DND-41 (cell line): ENCODE measurements at regions not wholly inside any gene's neighbourhood (a gene's known extent, or its start where the extent isn't known, plus 50 kb on each side); places are given as distances from the start of the nearest gene placed in this dataset.

Experiments
- ATAC-seq: fragments of 200-7000 bp; cut with Tn5 transposase; 3 replicates; pipeline ENCODE4 v1.9.1; 2021; ENCODE audit warnings: low read depth; ENCODE audit not compliant: insufficient read depth
- DNase-seq: peaks from one replicate; pipeline ENCODE4 v3.0.0-alpha.2; 2020
- H2AFZ ChIP-seq: 2 replicates; pipeline ENCODE4 v1.6.0; 2012; ENCODE audit warnings: low read depth, low read length
- H3K27ac ChIP-seq: 2 replicates; pipeline ENCODE4 v1.5.1; 2012; ENCODE audit warnings: low read length, inconsistent platforms
- H3K27me3 ChIP-seq: fragments of 200-600 bp; sonication (generic); 2 replicates; pipeline ENCODE4 v1.6.0; 2012; ENCODE audit warnings: low read length, mild to moderate bottlenecking, inconsistent platforms; ENCODE audit not compliant: insufficient read depth, poor library complexity
- H3K36me3 ChIP-seq: 2 replicates; pipeline ENCODE4 v1.5.1; 2012; ENCODE audit warnings: low read length, inconsistent platforms; ENCODE audit not compliant: insufficient read depth
- H3K4me1 ChIP-seq: 2 replicates; pipeline ENCODE4 v1.5.1; 2012; ENCODE audit warnings: mild to moderate bottlenecking, low read length; ENCODE audit not compliant: insufficient read depth
- H3K4me2 ChIP-seq: 2 replicates; pipeline ENCODE4 v1.6.0; 2012; ENCODE audit warnings: mild to moderate bottlenecking, moderate library complexity, low read length, inconsistent platforms; ENCODE audit not compliant: insufficient read depth
- H3K4me3 ChIP-seq, 2 experiments: fragments of 200-600 bp in 1 of 2; shearing (Covaris generic) in 1 of 2; 2 replicates each; pipeline ENCODE4 v1.5.1; 2012 to 2016; ENCODE audit warnings: inconsistent platforms in 2 of 2, low read length in 2 of 2, mild to moderate bottlenecking in 2 of 2, low read depth in 1 of 2, moderate library complexity in 1 of 2
- H3K79me2 ChIP-seq: 2 replicates; pipeline ENCODE4 v1.6.0; 2012; ENCODE audit warnings: low read length, inconsistent platforms; ENCODE audit not compliant: insufficient read depth
- H3K9ac ChIP-seq: 2 replicates; pipeline ENCODE4 v1.6.0; 2012; ENCODE audit warnings: low read depth, mild to moderate bottlenecking, inconsistent platforms, low read length, moderate library complexity
- H3K9me3 ChIP-seq: 2 replicates; pipeline ENCODE4 v1.5.1; 2012; ENCODE audit warnings: low read length, moderate library complexity, mild to moderate bottlenecking, inconsistent platforms; ENCODE audit not compliant: insufficient read depth, severe bottlenecking
- H4K20me1 ChIP-seq: 2 replicates; pipeline ENCODE4 v1.6.0; 2012; ENCODE audit warnings: low read length; ENCODE audit not compliant: insufficient read depth
- EZH2 ChIP-seq: IDR thresholded peaks from 3 replicates; pipeline ENCODE4 v1.6.1; 2012; ENCODE audit warnings: borderline replicate concordance, low read depth, mild to moderate bottlenecking, moderate library complexity, low read length, inconsistent platforms; ENCODE audit not compliant: severe bottlenecking
- TF ChIP-seq, protein P1 (sequence below): IDR thresholded peaks from 2 replicates; pipeline ENCODE4 v1.5.1; 2012; ENCODE audit warnings: borderline replicate concordance, low read length, moderate library complexity, mild to moderate bottlenecking; ENCODE audit not compliant: poor library complexity, severe bottlenecking; ENCODE audit errors: extremely low read depth

GRCh38 chr20:39103732-39104131, 141.6 kb downstream of the DHX35 start:
- no peak overlapping the region for H3K27ac ChIP-seq
- no peaks in the 10 kb centered on the region for H3K27me3 ChIP-seq
- no peak overlapping the region for H3K4me2 ChIP-seq
- DNase-seq, result no peak
- no peaks in the 10 kb centered on the region for H3K79me2 ChIP-seq
- no peak for ATAC-seq
- TF ChIP-seq EZH2, result no peak
- TF ChIP-seq, protein P1, sequence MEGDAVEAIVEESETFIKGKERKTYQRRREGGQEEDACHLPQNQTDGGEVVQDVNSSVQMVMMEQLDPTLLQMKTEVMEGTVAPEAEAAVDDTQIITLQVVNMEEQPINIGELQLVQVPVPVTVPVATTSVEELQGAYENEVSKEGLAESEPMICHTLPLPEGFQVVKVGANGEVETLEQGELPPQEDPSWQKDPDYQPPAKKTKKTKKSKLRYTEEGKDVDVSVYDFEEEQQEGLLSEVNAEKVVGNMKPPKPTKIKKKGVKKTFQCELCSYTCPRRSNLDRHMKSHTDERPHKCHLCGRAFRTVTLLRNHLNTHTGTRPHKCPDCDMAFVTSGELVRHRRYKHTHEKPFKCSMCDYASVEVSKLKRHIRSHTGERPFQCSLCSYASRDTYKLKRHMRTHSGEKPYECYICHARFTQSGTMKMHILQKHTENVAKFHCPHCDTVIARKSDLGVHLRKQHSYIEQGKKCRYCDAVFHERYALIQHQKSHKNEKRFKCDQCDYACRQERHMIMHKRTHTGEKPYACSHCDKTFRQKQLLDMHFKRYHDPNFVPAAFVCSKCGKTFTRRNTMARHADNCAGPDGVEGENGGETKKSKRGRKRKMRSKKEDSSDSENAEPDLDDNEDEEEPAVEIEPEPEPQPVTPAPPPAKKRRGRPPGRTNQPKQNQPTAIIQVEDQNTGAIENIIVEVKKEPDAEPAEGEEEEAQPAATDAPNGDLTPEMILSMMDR, result peak; percentile 28
- no peak overlapping the region for H3K9ac ChIP-seq
- H4K20me1 ChIP-seq, result no peaks in the 10 kb centered on the region
- H2AFZ ChIP-seq, result no peak overlapping the region
- H3K4me1 ChIP-seq, result peaks cover 2% of the 10 kb centered on the region
- peaks cover 2% of the 10 kb centered on the region for H3K9me3 ChIP-seq
- no peak overlapping the region for H3K4me3 ChIP-seq
- no peaks in the 10 kb centered on the region for H3K36me3 ChIP-seq

DNA sequence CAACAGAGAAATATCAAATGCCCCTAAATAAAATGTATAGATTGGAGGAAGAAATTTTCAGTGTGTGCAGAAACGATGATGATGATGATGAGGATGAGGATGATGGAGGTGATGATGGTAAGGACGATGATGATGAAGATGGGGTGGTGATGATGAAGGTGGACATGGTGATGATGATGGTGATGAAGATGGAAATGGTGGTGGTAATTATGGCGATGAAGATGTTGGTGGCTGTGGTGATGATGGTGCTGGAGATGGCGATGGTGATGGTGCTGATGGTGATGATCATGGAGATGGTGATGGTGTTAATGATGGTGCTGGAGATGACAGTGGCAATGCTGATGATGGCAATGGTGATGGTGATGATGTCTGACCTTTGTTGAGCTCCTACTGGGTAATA, 141.2 kb downstream of the DHX35 start:
- no peaks in the 10 kb centered on the region for H4K20me1 ChIP-seq
- peaks cover 6% of the 10 kb centered on the region for H3K4me1 ChIP-seq
- H3K36me3 ChIP-seq, result no peaks in the 10 kb centered on the region
- H3K79me2 ChIP-seq, result no peaks in the 10 kb centered on the region
- no peaks in the 10 kb centered on the region for H3K27me3 ChIP-seq
- DNase-seq (no peak), ATAC-seq (no peak)
- H2AFZ ChIP-seq, result no peak overlapping the region
- no peak overlapping the region for H3K4me3 ChIP-seq
- no peak overlapping the region for H3K4me2 ChIP-seq
- H3K9me3 ChIP-seq, result peaks cover 2% of the 10 kb centered on the region
- no peak overlapping the region for H3K9ac ChIP-seq
- TF ChIP-seq, protein P1, result no peak
- no peak for TF ChIP-seq EZH2
- no peak overlapping the region for H3K27ac ChIP-seq

- H3K27ac ChIP-seq, result no peak overlapping the region
- H3K4me2 ChIP-seq, result no peak overlapping the region
- TF ChIP-seq EZH2, result no peak
- TF ChIP-seq, protein P1, result no peak
- H3K9ac ChIP-seq, result no peak overlapping the region
- peaks cover 20% of the 10 kb centered on the region for H3K4me1 ChIP-seq
- no peak for ATAC-seq
- no peak overlapping the region for H2AFZ ChIP-seq
- no peak for DNase-seq
- H3K9me3 ChIP-seq, result peaks cover 2% of the 10 kb centered on the region
- H4K20me1 ChIP-seq, result no peaks in the 10 kb centered on the region
- H3K4me3 ChIP-seq, result no peak overlapping the region
- no peaks in the 10 kb centered on the region for H3K79me2 ChIP-seq
- no peaks in the 10 kb centered on the region for H3K27me3 ChIP-seq
- no peaks in the 10 kb centered on the region for H3K36me3 ChIP-seq
These were observed 139.8 kb downstream of the DHX35 start for GRCh38 chr20:39101895-39102294.

GRCh38 chr20:39100691-39101090, 138.5 kb downstream of the DHX35 start:
- Histone ChIP-seq H3K4me2 (no peak overlapping the region), H4K20me1 (no peaks in the 10 kb centered on the region), H3K9me3 (peaks cover 2% of the 10 kb centered on the region), H3K27me3 (no peaks in the 10 kb centered on the region), H3K79me2 (no peaks in the 10 kb centered on the region), H3K4me3 (no peak overlapping the region), H3K4me1 (peaks cover 23% of the 10 kb centered on the region), H2AFZ (no peak overlapping the region), H3K36me3 (no peaks in the 10 kb centered on the region), H3K9ac (no peak overlapping the region), H3K27ac (no peak overlapping the region)
- TF ChIP-seq, protein P1, result no peak
- no peak for TF ChIP-seq EZH2
- ATAC-seq (no peak), DNase-seq (no peak)
